Effector memory CD8-positive, alpha-beta T cell (primary cell): ENCODE measurements at regions not wholly inside any gene's neighbourhood (a gene's known extent, or its start where the extent isn't known, plus 50 kb on each side); places are given as distances from the start of the nearest gene placed in this dataset.

ENCODE experiments used
- ATAC-seq: fragments of 150-1000 bp; cut with Tn5 transposase; replicated peaks from 2 replicates; pipeline ENCODE4 v1.10.0; 2021; ENCODE audit warnings: mild to moderate bottlenecking, moderate library complexity
- DNase-seq, 3 experiments: peaks; one replicate each; pipeline ENCODE4 v3.0.0; 2021
- H3K27ac Mint-ChIP-seq, 2 donors: one replicate each; pipeline ENCODE4 v1.8.0; 2022; ENCODE audit warnings: mild to moderate bottlenecking in 2 of 2, mixed read lengths in 2 of 2, moderate library complexity in 2 of 2
- H3K27me3 Mint-ChIP-seq, 2 donors: one replicate each; pipeline ENCODE4 v1.8.0; 2022; ENCODE audit warnings: mixed read lengths in 2 of 2
- H3K36me3 Mint-ChIP-seq: one replicate; pipeline ENCODE4 v1.8.0; 2022; ENCODE audit warnings: mild to moderate bottlenecking, moderate library complexity, mixed read lengths; ENCODE audit not compliant: insufficient read depth
- H3K4me1 Mint-ChIP-seq, 2 donors: one replicate each; pipeline ENCODE4 v1.8.0; 2022; ENCODE audit warnings: low read depth in 2 of 2, mixed read lengths in 2 of 2
- H3K4me3 Mint-ChIP-seq, 2 donors: one replicate each; pipeline ENCODE4 v1.8.0; 2022; ENCODE audit warnings: mild to moderate bottlenecking in 2 of 2, mixed read lengths in 2 of 2, moderate library complexity in 2 of 2
- H3K9me3 Mint-ChIP-seq, 2 donors: one replicate each; pipeline ENCODE4 v1.8.0; 2022; ENCODE audit warnings: mixed read lengths in 2 of 2

- H3K4me3 Mint-ChIP-seq, result no peak overlapping the region
- no peak for DNase-seq
- peaks cover 0 to 3% of the 10 kb centered on the region in 2 donors for H3K4me1 Mint-ChIP-seq
- peaks cover 0 to 26% of the 10 kb centered on the region in 2 donors for H3K27me3 Mint-ChIP-seq
- ATAC-seq, result no peak
- no peaks in the 10 kb centered on the region for H3K9me3 Mint-ChIP-seq
- H3K36me3 Mint-ChIP-seq, result peaks cover under 1% of the 10 kb centered on the region
- H3K27ac Mint-ChIP-seq, result no peak overlapping the region
These were observed 193.5 kb downstream of the SS18 start for GRCh38 chr18:25896956-25897355.

- Mint-ChIP-seq H3K27me3 (peaks cover 0 to 24% of the 10 kb centered on the region in 2 donors), H3K4me3 (no peak overlapping the region), H3K4me1 (peaks cover 0 to 3% of the 10 kb centered on the region in 2 donors), H3K36me3 (no peaks in the 10 kb centered on the region), H3K9me3 (no peaks in the 10 kb centered on the region), H3K27ac (no peak overlapping the region)
- ATAC-seq (peak; percentile 44), DNase-seq (peak in 1 of 3 experiments; percentile 4)
These were observed 194.1 kb downstream of the SS18 start for GRCh38 chr18:25896178-25896780.

- no peaks in the 10 kb centered on the region for H3K9me3 Mint-ChIP-seq
- peaks cover 0 to 3% of the 10 kb centered on the region in 2 donors for H3K4me1 Mint-ChIP-seq
- DNase-seq (no peak), ATAC-seq (no peak)
- H3K27me3 Mint-ChIP-seq, result peaks cover 0 to 24% of the 10 kb centered on the region in 2 donors
- no peak overlapping the region for H3K27ac Mint-ChIP-seq
- H3K36me3 Mint-ChIP-seq, result no peaks in the 10 kb centered on the region
- H3K4me3 Mint-ChIP-seq, result no peak overlapping the region
These were observed 194.9 kb downstream of the SS18 start for GRCh38 chr18:25895518-25895917.

DNA sequence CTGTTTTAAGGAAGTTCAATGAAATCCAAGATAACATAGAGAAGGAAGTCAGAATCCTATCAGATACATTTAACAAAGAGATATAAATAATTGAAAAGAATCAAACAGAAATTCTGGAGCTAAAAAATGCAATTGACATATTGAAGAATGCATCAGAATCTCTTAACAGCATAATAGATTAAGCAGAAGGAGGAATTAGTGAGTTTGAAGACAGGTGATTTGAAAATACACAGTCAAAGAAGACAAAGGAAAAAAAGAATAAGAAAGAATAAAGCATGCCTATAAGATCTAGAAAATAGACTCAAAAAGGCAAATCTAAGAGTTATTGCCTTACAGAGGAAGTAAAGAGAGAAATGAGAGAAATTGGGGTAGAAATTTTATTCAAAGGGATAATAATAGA is 204.1 kb downstream of the SS18 start:
- Mint-ChIP-seq H3K4me3 (no peak overlapping the region), H3K27me3 (peaks cover 0 to 22% of the 10 kb centered on the region in 2 donors), H3K36me3 (no peaks in the 10 kb centered on the region), H3K27ac (no peak overlapping the region), H3K4me1 (no peaks in the 10 kb centered on the region), H3K9me3 (peaks cover 7 to 8% of the 10 kb centered on the region in 2 donors)
- ATAC-seq (no peak), DNase-seq (no peak)

DNA sequence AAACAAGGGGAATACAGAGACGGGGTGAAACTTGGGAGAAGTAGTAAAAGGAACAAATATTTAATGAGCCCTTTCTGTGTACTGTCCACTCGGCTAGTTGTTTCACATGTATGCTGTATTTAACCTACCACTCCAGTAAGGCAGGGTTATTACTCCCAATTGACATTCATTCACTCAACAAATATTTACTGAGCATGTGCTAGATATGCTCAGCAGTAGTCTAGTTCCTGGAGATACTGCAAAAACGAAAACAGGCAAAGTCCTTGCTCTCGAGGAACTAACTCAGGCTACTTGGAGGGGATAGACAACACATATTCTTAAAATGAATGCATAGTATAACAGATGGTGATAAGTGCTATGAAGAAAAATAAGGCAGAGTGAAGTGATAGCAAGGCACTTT is 207.3 kb downstream of the SS18 start:
- Mint-ChIP-seq H3K4me1 (no peaks in the 10 kb centered on the region), H3K9me3 (peaks cover 7 to 8% of the 10 kb centered on the region in 2 donors), H3K27me3 (peaks cover 16 to 27% of the 10 kb centered on the region in 2 donors), H3K4me3 (no peak overlapping the region), H3K27ac (no peak overlapping the region), H3K36me3 (no peaks in the 10 kb centered on the region)
- ATAC-seq, result no peak
- DNase-seq, result no peak

- Mint-ChIP-seq H3K9me3 (peaks cover 2 to 3% of the 10 kb centered on the region in 2 donors), H3K36me3 (no peaks in the 10 kb centered on the region), H3K4me1 (no peaks in the 10 kb centered on the region), H3K27me3 (peaks cover 26 to 27% of the 10 kb centered on the region in 2 donors), H3K4me3 (no peak overlapping the region), H3K27ac (no peak overlapping the region)
- DNase-seq (no peak), ATAC-seq (no peak)
These were observed 209.3 kb downstream of the SS18 start for GRCh38 chr18:25881149-25881548.

- Mint-ChIP-seq H3K27ac (no peak overlapping the region), H3K9me3 (peaks cover 0 to 2% of the 10 kb centered on the region in 2 donors), H3K4me1 (no peaks in the 10 kb centered on the region), H3K4me3 (no peak overlapping the region), H3K27me3 (peaks cover 25 to 33% of the 10 kb centered on the region in 2 donors), H3K36me3 (no peaks in the 10 kb centered on the region)
- DNase-seq (no peak), ATAC-seq (no peak)
These were observed 210.0 kb downstream of the SS18 start for GRCh38 chr18:25880441-25880840.

DNA sequence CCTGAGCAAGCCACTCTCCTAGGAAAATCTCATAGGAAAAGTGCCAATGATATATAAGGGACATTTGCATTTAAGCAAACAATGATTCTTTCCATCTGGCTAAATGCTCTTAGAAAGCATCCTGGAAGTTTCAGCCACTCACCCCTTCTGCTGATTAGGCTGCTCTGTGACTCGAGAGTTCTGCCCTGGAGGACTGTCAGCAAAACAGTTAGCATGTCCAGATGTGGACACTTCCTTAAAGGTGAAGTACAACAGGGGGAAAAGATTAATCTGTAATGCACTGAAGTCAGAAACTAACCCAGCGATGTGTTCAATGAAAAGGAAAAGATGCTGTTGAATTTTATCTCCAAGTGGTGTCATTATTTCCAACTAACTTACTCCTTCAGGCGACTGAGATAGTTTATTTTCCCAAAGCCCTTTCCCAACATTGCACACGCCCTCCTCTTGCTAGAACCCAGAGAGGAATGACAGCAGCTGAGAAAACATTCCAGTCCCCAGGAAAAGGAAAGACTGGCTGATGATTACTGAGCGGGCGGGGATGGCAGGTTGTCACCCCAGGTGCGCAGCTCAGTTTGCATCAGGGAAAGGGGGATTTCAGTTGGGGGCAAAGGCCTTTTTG is 214.0 kb downstream of the SS18 start:
- Mint-ChIP-seq H3K4me3 (no peak overlapping the region), H3K27me3 (peaks cover 25 to 34% of the 10 kb centered on the region in 2 donors), H3K36me3 (no peaks in the 10 kb centered on the region), H3K9me3 (no peaks in the 10 kb centered on the region), H3K27ac (no peak overlapping the region), H3K4me1 (no peaks in the 10 kb centered on the region)
- ATAC-seq (no peak), DNase-seq (no peak)

- DNase-seq (no peak), ATAC-seq (no peak)
- Mint-ChIP-seq H3K27me3 (peaks cover 22 to 34% of the 10 kb centered on the region in 2 donors), H3K4me1 (no peaks in the 10 kb centered on the region), H3K36me3 (no peaks in the 10 kb centered on the region), H3K4me3 (no peak overlapping the region), H3K27ac (no peak overlapping the region), H3K9me3 (no peaks in the 10 kb centered on the region)
These were observed 214.7 kb downstream of the SS18 start for GRCh38 chr18:25875551-25876240.

GRCh38 chr18:25873833-25874232 is 216.6 kb downstream of the SS18 start:
- H3K9me3 Mint-ChIP-seq, result no peaks in the 10 kb centered on the region
- H3K4me3 Mint-ChIP-seq, result no peak overlapping the region
- no peaks in the 10 kb centered on the region for H3K4me1 Mint-ChIP-seq
- H3K36me3 Mint-ChIP-seq, result no peaks in the 10 kb centered on the region
- peaks cover 33% of the 10 kb centered on the region in 2 donors for H3K27me3 Mint-ChIP-seq
- ATAC-seq, result no peak
- no peak overlapping the region for H3K27ac Mint-ChIP-seq
- no peak for DNase-seq

DNA sequence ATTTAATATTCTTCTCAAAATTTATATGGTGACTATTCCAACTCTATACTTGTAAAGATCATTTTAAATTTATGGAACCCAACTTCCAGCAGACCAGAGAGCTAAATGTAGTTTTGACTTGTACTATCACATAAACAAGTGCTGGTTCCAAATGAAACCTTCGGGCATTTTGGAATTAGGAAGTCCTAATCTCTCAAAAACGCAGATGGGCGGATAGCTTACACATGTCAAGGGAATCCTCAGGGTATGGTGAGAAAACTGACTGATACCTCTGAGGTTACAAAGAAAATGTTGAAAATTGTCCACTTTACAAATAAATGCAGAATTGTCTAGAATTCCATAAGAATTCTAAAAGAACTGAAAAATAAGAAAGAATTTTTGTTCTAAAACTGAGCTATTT is 224.1 kb downstream of the SS18 start:
- no peak for ATAC-seq
- H3K27me3 Mint-ChIP-seq, result peaks cover 21 to 22% of the 10 kb centered on the region in 2 donors
- H3K27ac Mint-ChIP-seq, result no peak overlapping the region
- H3K36me3 Mint-ChIP-seq, result no peaks in the 10 kb centered on the region
- no peaks in the 10 kb centered on the region for H3K4me1 Mint-ChIP-seq
- DNase-seq, result no peak
- H3K4me3 Mint-ChIP-seq, result no peak overlapping the region
- H3K9me3 Mint-ChIP-seq, result no peaks in the 10 kb centered on the region

DNA sequence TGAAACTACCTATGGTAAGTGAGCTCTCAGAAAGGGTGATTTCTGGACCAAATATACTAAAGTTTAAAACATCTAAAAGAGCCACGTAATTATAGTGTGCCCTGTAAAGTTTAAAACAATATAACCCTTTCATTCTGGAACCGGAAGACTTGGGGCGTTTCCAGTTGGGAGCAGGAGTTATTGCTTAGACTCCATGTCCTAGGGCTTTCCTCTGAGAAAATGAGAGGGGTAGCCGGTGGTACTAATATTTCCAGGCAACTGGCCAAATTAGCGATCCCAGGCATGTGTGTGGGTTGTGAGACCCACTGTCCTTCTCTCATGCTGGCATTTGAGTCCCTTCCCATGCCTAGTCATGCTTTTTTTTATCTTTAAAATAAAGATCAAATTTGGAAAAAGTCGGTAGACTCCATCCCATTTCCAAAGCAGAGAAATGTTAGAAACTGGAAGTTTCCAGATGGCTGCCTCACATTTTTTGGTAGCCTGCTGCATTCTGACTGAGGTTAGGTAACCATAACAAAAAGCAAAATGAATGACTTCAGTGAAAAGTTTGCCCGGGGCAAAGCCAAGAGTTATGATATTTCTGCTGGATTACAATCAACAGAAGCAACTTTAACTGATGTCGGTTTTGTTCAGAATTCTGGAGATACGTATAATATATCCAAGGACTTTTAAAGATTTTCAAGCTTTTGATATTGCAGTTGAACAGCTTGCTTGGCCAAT is 227.4 kb downstream of the SS18 start:
- DNase-seq (no peak), ATAC-seq (no peak)
- H3K27ac Mint-ChIP-seq, result no peak overlapping the region
- H3K27me3 Mint-ChIP-seq, result peaks cover 5 to 7% of the 10 kb centered on the region in 2 donors
- H3K4me3 Mint-ChIP-seq, result no peak overlapping the region
- H3K9me3 Mint-ChIP-seq, result no peaks in the 10 kb centered on the region
- H3K4me1 Mint-ChIP-seq, result no peaks in the 10 kb centered on the region
- no peaks in the 10 kb centered on the region for H3K36me3 Mint-ChIP-seq

- H3K27ac Mint-ChIP-seq, result no peak overlapping the region
- H3K36me3 Mint-ChIP-seq, result no peaks in the 10 kb centered on the region
- H3K4me1 Mint-ChIP-seq, result no peaks in the 10 kb centered on the region
- H3K27me3 Mint-ChIP-seq, result peaks cover 0 to 18% of the 10 kb centered on the region in 2 donors
- no peaks in the 10 kb centered on the region for H3K9me3 Mint-ChIP-seq
- no peak overlapping the region for H3K4me3 Mint-ChIP-seq
- DNase-seq, result no peak
- ATAC-seq, result no peak
These were observed 236.6 kb downstream of the SS18 start for GRCh38 chr18:25853691-25854433.
